Activated naive CD4-positive, alpha-beta T cell treated with anti-CD3 and anti-CD28 coated beads for 36 hours (primary cell): ENCODE measurements at regions not wholly inside any gene's neighbourhood (a gene's known extent, or its start where the extent isn't known, plus 50 kb on each side); places are given as distances from the start of the nearest gene placed in this dataset.
"Not testable (repeated sequence)": the region's sequence is repeated elsewhere in the genome, so short reads cannot be mapped to it uniquely, and the experiment has no call there.

Experiments
- CTCF ChIA-PET: fragments of 350-600 bp; sonication (Branson Sonifier 250); formaldehyde crosslinking; loops from one replicate; lab custom pipeline; 2021; ENCODE audit warnings: antibody characterized with exemption; lab: Charles Lee
- DNase-seq: peaks from one replicate; pipeline ENCODE4 v3.0.0-alpha.2; 2020
- H3K27ac Mint-ChIP-seq: one replicate; pipeline ENCODE4 v1.8.0; 2021; ENCODE audit warnings: mild to moderate bottlenecking, mixed read lengths
- H3K27me3 Mint-ChIP-seq: one replicate; pipeline ENCODE4 v1.8.0; 2021; ENCODE audit warnings: low read depth, mixed read lengths
- H3K36me3 Mint-ChIP-seq: one replicate; pipeline ENCODE4 v1.8.0; 2021; ENCODE audit warnings: low read depth, mixed read lengths
- H3K4me1 Mint-ChIP-seq: one replicate; pipeline ENCODE4 v1.8.0; 2021; ENCODE audit warnings: low read depth, mixed read lengths
- H3K4me3 Mint-ChIP-seq: one replicate; pipeline ENCODE4 v1.8.0; 2021; ENCODE audit warnings: mild to moderate bottlenecking, moderate library complexity, mixed read lengths
- H3K9me3 Mint-ChIP-seq: one replicate; pipeline ENCODE4 v1.8.0; 2021; ENCODE audit warnings: mixed read lengths
- intact Hi-C: fragments of 100-400 bp; cut with micrococcal nuclease; formaldehyde crosslinking; loops from one replicate; pipeline ENCODE4 v1.15.1; 2023

DNA sequence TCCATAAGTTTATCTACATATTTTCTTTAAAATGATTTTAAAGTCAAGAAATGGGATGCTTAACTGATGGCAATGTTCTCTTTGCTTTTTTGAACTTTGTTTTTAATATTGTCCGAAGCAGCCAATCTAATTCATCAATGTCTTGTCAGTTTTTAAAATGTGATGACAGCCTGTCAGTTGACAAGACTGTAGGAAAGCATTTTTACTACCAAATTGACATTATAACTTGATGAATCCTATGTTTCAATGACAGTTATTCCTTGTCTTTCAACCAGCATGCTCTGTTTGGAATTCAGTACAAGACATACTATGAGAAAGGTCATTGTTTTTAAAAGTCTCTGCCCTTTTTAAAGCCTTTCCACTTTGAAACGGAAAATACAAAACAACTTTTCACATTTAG, 1073.2 kb downstream of the TMTC2 start:
- no peaks in the 10 kb centered on the region for H3K4me1 Mint-ChIP-seq

GRCh38 chr12:83758888-83759631, 1072.4 kb downstream of the TMTC2 start:
- CTCF ChIA-PET: no interaction called here
- H3K27me3 Mint-ChIP-seq: no peaks in the 10 kb centered on the region
- DNase-seq: no peak
- H3K4me3 Mint-ChIP-seq: no peak overlapping the region
- H3K4me1 Mint-ChIP-seq: no peaks in the 10 kb centered on the region
- peaks cover 3% of the 10 kb centered on the region for H3K9me3 Mint-ChIP-seq
- intact Hi-C loops: no loop called here
- no peak overlapping the region for H3K27ac Mint-ChIP-seq
- no peaks in the 10 kb centered on the region for H3K36me3 Mint-ChIP-seq

More for the DNA sequence above, 1073.2 kb downstream of the TMTC2 start:
- peaks cover 3% of the 10 kb centered on the region for H3K9me3 Mint-ChIP-seq
- CTCF ChIA-PET: no interaction called here
- intact Hi-C loops: no loop called here
- no peaks in the 10 kb centered on the region for H3K36me3 Mint-ChIP-seq
- no peak for DNase-seq
- no peak overlapping the region for H3K4me3 Mint-ChIP-seq
- no peaks in the 10 kb centered on the region for H3K27me3 Mint-ChIP-seq
- no peak overlapping the region for H3K27ac Mint-ChIP-seq

DNA sequence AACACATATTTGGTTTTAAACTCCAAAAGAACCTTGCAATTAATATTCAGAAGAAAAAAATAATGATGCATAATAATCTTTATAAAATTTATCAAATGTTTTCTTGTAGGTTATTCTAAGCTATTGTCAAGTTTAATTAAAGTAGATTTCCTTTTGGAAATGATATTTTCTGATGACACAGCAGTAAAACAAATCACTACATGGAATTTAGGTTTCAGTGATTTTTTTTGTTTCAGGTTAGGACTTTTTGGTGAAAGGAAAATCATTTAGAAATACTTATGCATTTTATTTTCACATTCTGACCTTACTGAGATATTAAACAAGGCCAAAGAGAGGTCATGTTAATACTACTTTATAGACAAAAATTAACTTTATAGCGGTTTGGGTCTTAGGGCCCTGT, 1067.2 kb downstream of the TMTC2 start:
- DNase-seq: no peak
- intact Hi-C loops: no loop called here
- no peak overlapping the region for H3K4me3 Mint-ChIP-seq
- no peaks in the 10 kb centered on the region for H3K9me3 Mint-ChIP-seq
- H3K27ac Mint-ChIP-seq: no peak overlapping the region
- no peaks in the 10 kb centered on the region for H3K27me3 Mint-ChIP-seq
- H3K36me3 Mint-ChIP-seq: no peaks in the 10 kb centered on the region
- no peaks in the 10 kb centered on the region for H3K4me1 Mint-ChIP-seq
- CTCF ChIA-PET: no interaction called here

DNA sequence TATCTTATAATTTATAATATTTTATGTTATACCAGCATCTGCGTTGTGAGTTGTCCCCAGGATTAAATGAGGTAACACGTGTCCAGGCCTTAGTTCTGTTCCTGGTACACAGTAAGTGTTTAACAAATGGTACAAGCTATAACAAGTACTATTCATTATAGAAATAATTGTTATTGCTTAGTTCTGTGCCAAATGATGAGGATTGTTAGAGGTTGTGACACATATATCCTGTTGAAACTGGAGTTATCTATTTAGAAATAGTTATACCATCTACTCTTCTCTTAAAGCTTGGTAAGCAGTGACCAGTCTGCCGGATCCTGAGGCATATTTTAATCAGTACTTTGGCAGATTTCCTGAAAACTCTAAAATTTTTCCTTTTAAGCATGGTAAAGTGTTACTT, 1066.5 kb downstream of the TMTC2 start:
- CTCF ChIA-PET: interaction anchor here (0.6 kb wide), 1 partner anchor 781 kb away, joined by 3 read pairs; no protein-coding TSS in a partner anchor
- H3K9me3 Mint-ChIP-seq: no peaks in the 10 kb centered on the region
- intact Hi-C loops: no loop called here
- no peaks in the 10 kb centered on the region for H3K4me1 Mint-ChIP-seq
- H3K4me3 Mint-ChIP-seq: no peak overlapping the region
- H3K27ac Mint-ChIP-seq: no peak overlapping the region
- no peaks in the 10 kb centered on the region for H3K27me3 Mint-ChIP-seq
- DNase-seq: no peak
- H3K36me3 Mint-ChIP-seq: no peaks in the 10 kb centered on the region

- Mint-ChIP-seq H3K9me3 (peaks cover 7% of the 10 kb centered on the region), H3K27ac (no peak overlapping the region), H3K4me1 (no peaks in the 10 kb centered on the region), H3K4me3 (no peak overlapping the region), H3K36me3 (no peaks in the 10 kb centered on the region), H3K27me3 (no peaks in the 10 kb centered on the region)
- CTCF ChIA-PET: no interaction called here
- DNase-seq: no peak
- intact Hi-C loops: no loop called here
Observed at GRCh38 chr12:83739607-83740006, 1052.9 kb downstream of the TMTC2 start.

GRCh38 chr12:83710851-83711250, 1024.1 kb downstream of the TMTC2 start:
- peaks cover 16% of the 10 kb centered on the region for H3K9me3 Mint-ChIP-seq
- H3K36me3 Mint-ChIP-seq: no peaks in the 10 kb centered on the region
- DNase-seq: no peak
- H3K4me1 Mint-ChIP-seq: no peaks in the 10 kb centered on the region
- no peak overlapping the region for H3K4me3 Mint-ChIP-seq
- CTCF ChIA-PET: no interaction called here
- H3K27me3 Mint-ChIP-seq: no peaks in the 10 kb centered on the region
- H3K27ac Mint-ChIP-seq: no peak overlapping the region
- intact Hi-C loops: no loop called here

- H3K4me3 Mint-ChIP-seq: no peak overlapping the region
Observed at GRCh38 chr12:83709899-83710298, 1023.2 kb downstream of the TMTC2 start.

GRCh38 chr12:83700838-83701237, 1014.1 kb downstream of the TMTC2 start:
- Mint-ChIP-seq H3K36me3 (no peaks in the 10 kb centered on the region), H3K4me3 (no peak overlapping the region), H3K27me3 (peaks cover 4% of the 10 kb centered on the region), H3K9me3 (peaks cover 4% of the 10 kb centered on the region), H3K27ac (no peak overlapping the region), H3K4me1 (no peaks in the 10 kb centered on the region)
- intact Hi-C loops: no loop called here
- CTCF ChIA-PET: interaction anchor here (0.7 kb wide), 1 partner anchor 25 kb away, joined by 3 read pairs; no protein-coding TSS in a partner anchor
- no peak for DNase-seq

More at GRCh38 chr12:83709899-83710298, 1023.2 kb downstream of the TMTC2 start:
- no peaks in the 10 kb centered on the region for H3K27me3 Mint-ChIP-seq
- H3K4me1 Mint-ChIP-seq: no peaks in the 10 kb centered on the region
- H3K36me3 Mint-ChIP-seq: no peaks in the 10 kb centered on the region
- DNase-seq: no peak
- intact Hi-C loops: no loop called here
- CTCF ChIA-PET: no interaction called here
- H3K27ac Mint-ChIP-seq: no peak overlapping the region
- H3K9me3 Mint-ChIP-seq: peaks cover 16% of the 10 kb centered on the region

GRCh38 chr12:83696311-83696710, 1009.6 kb downstream of the TMTC2 start:
- DNase-seq, H3K27me3 Mint-ChIP-seq, H3K4me3 Mint-ChIP-seq, CTCF ChIA-PET, H3K27ac Mint-ChIP-seq, H3K36me3 Mint-ChIP-seq, H3K4me1 Mint-ChIP-seq, intact Hi-C loops: not testable (repeated sequence)
- H3K9me3 Mint-ChIP-seq: peaks cover 11% of the 10 kb centered on the region

DNA sequence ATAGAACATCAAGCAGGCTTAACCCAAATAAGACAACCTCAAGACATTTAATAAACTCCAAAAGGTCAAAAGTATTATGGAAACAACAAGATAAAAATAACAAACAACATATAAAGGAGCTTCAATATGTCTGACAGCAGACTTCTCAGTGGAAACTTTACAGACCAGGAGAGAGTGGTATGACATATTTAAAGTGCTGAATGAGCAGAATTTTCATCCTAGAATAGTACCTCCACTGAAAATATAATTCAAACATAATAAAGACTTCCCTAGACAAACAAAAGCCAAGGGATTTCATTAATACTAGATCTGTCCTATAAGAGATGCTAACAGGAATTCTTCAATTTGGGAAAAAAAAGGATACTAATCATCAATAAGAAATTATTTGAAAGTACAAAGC, 1005.0 kb downstream of the TMTC2 start:
- Mint-ChIP-seq H3K27me3 (no peaks in the 10 kb centered on the region), H3K4me1 (no peaks in the 10 kb centered on the region), H3K9me3 (peaks cover 9% of the 10 kb centered on the region), H3K27ac (no peak overlapping the region), H3K36me3 (no peaks in the 10 kb centered on the region), H3K4me3 (no peak overlapping the region)
- DNase-seq: no peak
- CTCF ChIA-PET: interaction anchor here (0.6 kb wide), 1 partner anchor 84 kb away, joined by 3 read pairs; no protein-coding TSS in a partner anchor
- intact Hi-C loops: no loop called here

DNA sequence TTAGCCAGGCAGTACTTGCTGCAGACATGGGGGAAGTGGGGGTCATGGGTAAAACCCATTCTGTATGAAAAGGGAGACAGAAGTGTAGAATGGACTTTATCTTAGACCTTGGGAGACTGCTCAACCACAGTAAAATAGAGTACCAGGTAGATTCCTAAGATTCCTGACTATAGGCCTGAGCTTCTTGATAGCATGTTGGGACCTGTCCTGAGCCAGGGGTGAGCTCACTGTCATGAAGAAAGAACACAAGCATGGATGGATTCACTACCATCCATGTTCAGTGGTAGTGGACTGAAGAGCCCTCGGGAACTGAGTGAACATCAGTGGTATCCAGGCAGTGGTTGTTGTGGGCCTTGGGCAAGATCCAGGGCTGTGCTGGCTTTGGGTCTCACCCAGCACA, 1003.8 kb downstream of the TMTC2 start:
- Mint-ChIP-seq H3K27ac (no peak overlapping the region), H3K4me3 (no peak overlapping the region), H3K4me1 (no peaks in the 10 kb centered on the region), H3K36me3 (no peaks in the 10 kb centered on the region), H3K9me3 (peaks cover 9% of the 10 kb centered on the region), H3K27me3 (no peaks in the 10 kb centered on the region)
- CTCF ChIA-PET: no interaction called here
- DNase-seq: no peak
- intact Hi-C loops: no loop called here

- Mint-ChIP-seq H3K27me3 (no peaks in the 10 kb centered on the region), H3K4me3 (no peak overlapping the region), H3K4me1 (no peaks in the 10 kb centered on the region), H3K9me3 (peaks cover 9% of the 10 kb centered on the region), H3K27ac (no peak overlapping the region), H3K36me3 (no peaks in the 10 kb centered on the region)
- DNase-seq: no peak
- CTCF ChIA-PET: no interaction called here
- intact Hi-C loops: no loop called here
Observed at GRCh38 chr12:83689333-83689732, 1002.6 kb downstream of the TMTC2 start.

DNA sequence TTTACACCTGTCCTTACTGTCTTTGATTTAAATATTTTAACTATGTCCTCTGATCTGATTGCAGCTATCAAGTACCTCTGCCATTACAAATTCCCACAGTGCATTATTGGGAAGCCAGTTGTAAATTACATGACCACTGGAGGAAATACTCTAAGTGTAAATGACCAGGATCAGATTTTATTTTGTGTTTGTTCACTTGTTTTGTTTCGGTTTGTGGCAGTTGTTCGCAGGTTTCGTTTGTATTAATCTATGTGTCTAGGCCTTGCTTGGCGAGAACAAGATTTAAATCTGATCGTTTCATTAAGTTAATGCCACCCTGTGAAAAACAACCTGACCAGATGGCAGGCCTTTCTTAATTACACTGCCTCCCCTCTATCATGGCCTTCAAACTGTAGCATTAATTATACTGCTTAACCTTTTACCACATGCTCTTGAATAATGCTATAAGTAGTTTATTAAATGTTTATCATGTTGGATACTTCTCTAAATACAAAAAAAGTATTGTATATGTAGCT, 990.1 kb downstream of the TMTC2 start:
- Mint-ChIP-seq H3K27me3 (no peaks in the 10 kb centered on the region), H3K9me3 (no peaks in the 10 kb centered on the region), H3K36me3 (no peaks in the 10 kb centered on the region), H3K4me3 (no peak overlapping the region), H3K27ac (no peak overlapping the region), H3K4me1 (no peaks in the 10 kb centered on the region)
- intact Hi-C loops: no loop called here
- CTCF ChIA-PET: no interaction called here
- DNase-seq: no peak
